Stimulated activated naive CD8-positive, alpha-beta T cell treated with anti-CD3 and anti-CD28 coated beads, Interleukin-15, Interleukin-2, amounts not matched to agents 100 U/mL and 50 U/mL, for 24 hours (primary cell): ENCODE measurements at regions not wholly inside any gene's neighbourhood (a gene's known extent, or its start where the extent isn't known, plus 50 kb on each side); places are given as distances from the start of the nearest gene placed in this dataset.
"Not testable (repeated sequence)": the region's sequence is repeated elsewhere in the genome, so short reads cannot be mapped to it uniquely, and the experiment has no call there.

Source experiments
- ATAC-seq: fragments of 150-1000 bp; cut with Tn5 transposase; one replicate; pipeline ENCODE4 v1.10.0; 2021
- DNase-seq: peaks from one replicate; pipeline ENCODE4 v3.0.0; 2021

- no peak for ATAC-seq
- DNase-seq = no peak
Observed at GRCh38 chr5:179407191-179408175, 62.2 kb upstream of the ADAMTS2 start.

- ATAC-seq = no peak
- DNase-seq = no peak
Observed at GRCh38 chr5:179406031-179406961, 61.0 kb upstream of the ADAMTS2 start.

- DNase-seq (no peak), ATAC-seq (no peak)
Observed at GRCh38 chr5:179405426-179406030, 60.3 kb upstream of the ADAMTS2 start.

GRCh38 chr5:179405054-179405416 lies 59.8 kb upstream of the ADAMTS2 start:
- no peak for DNase-seq
- no peak for ATAC-seq

GRCh38 chr5:179404321-179405053 lies 59.2 kb upstream of the ADAMTS2 start:
- DNase-seq = no peak
- no peak for ATAC-seq

- ATAC-seq (no peak), DNase-seq (no peak)
Observed at GRCh38 chr5:179403426-179404147, 58.3 kb upstream of the ADAMTS2 start.

GRCh38 chr5:179400435-179400834 lies 55.2 kb upstream of the ADAMTS2 start:
- DNase-seq, ATAC-seq: not testable (repeated sequence)

GRCh38 chr5:179400020-179400419 lies 54.8 kb upstream of the ADAMTS2 start:
- no peak for ATAC-seq

GRCh38 chr5:179399327-179399726 lies 54.1 kb upstream of the ADAMTS2 start:
- DNase-seq, ATAC-seq: not testable (repeated sequence)

More at GRCh38 chr5:179400020-179400419, 54.8 kb upstream of the ADAMTS2 start:
- no peak for DNase-seq

- DNase-seq (no peak), ATAC-seq (no peak)
Observed at GRCh38 chr5:179397516-179397915, 52.3 kb upstream of the ADAMTS2 start.
